ENCODE measurements at regions not wholly inside any gene's neighbourhood (a gene's known extent, or its start where the extent isn't known, plus 50 kb on each side); places are given as distances from the start of the nearest gene placed in this dataset.

DNA sequence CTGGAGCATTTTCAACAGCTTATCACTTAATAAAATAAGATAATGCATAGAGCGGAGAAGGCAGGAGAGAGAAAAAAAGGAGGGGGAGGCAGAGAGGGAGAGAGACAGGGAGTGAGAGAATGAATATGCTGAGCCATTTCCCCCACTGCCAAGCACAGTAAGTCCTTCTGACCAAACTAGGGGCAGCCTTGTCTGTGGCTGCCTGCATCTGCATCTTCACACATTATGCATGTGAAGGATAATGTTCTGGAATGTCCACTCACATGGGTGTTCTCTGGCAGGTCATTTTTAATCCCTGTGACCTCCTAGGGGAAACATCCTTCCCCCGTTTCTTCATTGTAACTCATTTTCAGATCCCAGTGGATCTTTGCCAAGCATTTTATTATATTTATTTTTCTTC is 269.3 kb downstream of the FOXA2 start:
- Histone ChIP-seq H4K5ac (ENCODE audit: insufficient read length, low read depth, low read length) (no peak overlapping the region), H4K20me1 (ENCODE audit: control insufficient read depth, insufficient read depth, insufficient read length) (no peaks in the 10 kb centered on the region), H3K4me2 (ENCODE audit: insufficient read depth, insufficient read length, low read length) (no peak overlapping the region), H3K79me1 (ENCODE audit: insufficient read depth, low read depth, low read length, poor library complexity, severe bottlenecking) (no peaks in the 10 kb centered on the region), H2BK20ac (ENCODE audit: low read depth, low read length, poor library complexity, severe bottlenecking) (no peak overlapping the region), H2BK12ac (ENCODE audit: insufficient read length, low read depth, low read length) (no peak overlapping the region), H2BK120ac (ENCODE audit: low read depth, low read length, poor library complexity, severe bottlenecking) (no peak overlapping the region), H2AFZ (ENCODE audit: low read length) (no peak overlapping the region), H3K14ac (ENCODE audit: insufficient read depth, low read length) (no peak overlapping the region), H4K91ac (ENCODE audit: insufficient read length, low read depth, low read length) (no peak overlapping the region), H3K56ac (ENCODE audit: insufficient read length, low read depth, low read length) (no peak overlapping the region), H3K9ac (ENCODE audit: extremely low read depth, insufficient read length, low read length) (no peak overlapping the region), H3K23ac (ENCODE audit: insufficient read length, low read depth, low read length) (no peak overlapping the region), H3T11ph (ENCODE audit: low read length) (no peak overlapping the region), H3K27ac (ENCODE audit: insufficient read length, low read depth, low read length) (no peak overlapping the region), H2BK15ac (ENCODE audit: low read depth, low read length) (no peak overlapping the region), H2BK5ac (ENCODE audit: insufficient read length, low read length) (no peak overlapping the region), H3K4me1 (ENCODE audit: insufficient read depth, low read length) (no peaks in the 10 kb centered on the region), H3K4ac (ENCODE audit: low read depth, low read length) (no peak overlapping the region), H2AK5ac (ENCODE audit: insufficient read length, low read length) (no peak overlapping the region), H3K79me2 (ENCODE audit: insufficient read depth, low read length) (no peaks in the 10 kb centered on the region), H4K8ac (replicated peaks; ENCODE audit: insufficient read length, low read depth, low read length) (no peak overlapping the region), H3K9me3 (ENCODE audit: control insufficient read depth, low read depth, low read length) (no peaks in the 10 kb centered on the region), H3K23me2 (ENCODE audit: insufficient read length, low read depth, low read length, poor library complexity, severe bottlenecking) (no peaks in the 10 kb centered on the region), H3K27me3 (ENCODE audit: insufficient read depth, low read length) (no peaks in the 10 kb centered on the region; the same call in 1 of the 2 replicates), H3K18ac (ENCODE audit: insufficient read length, low read depth, low read length) (no peak overlapping the region)
- no peaks in the 10 kb centered on the region for H3K9me3 Mint-ChIP-seq
- no CpG with 5 or more reads among the region's 2 CpGs for WGBS (ENCODE audit: extremely low coverage, insufficient read length, low lambda C conversion rate)
- peaks cover 18% of the 10 kb centered on the region for H3K27me3 Mint-ChIP-seq (ENCODE audit: low read depth)
- peaks cover 6 to 9% of the 10 kb centered on the region in 2 experiments for H3K4me1 Mint-ChIP-seq
- H3K4me3 Mint-ChIP-seq: no peak overlapping the region
- no peak for DNase-seq
- no peak overlapping the region for H3K27ac Mint-ChIP-seq
- TF ChIP-seq, protein P1, sequence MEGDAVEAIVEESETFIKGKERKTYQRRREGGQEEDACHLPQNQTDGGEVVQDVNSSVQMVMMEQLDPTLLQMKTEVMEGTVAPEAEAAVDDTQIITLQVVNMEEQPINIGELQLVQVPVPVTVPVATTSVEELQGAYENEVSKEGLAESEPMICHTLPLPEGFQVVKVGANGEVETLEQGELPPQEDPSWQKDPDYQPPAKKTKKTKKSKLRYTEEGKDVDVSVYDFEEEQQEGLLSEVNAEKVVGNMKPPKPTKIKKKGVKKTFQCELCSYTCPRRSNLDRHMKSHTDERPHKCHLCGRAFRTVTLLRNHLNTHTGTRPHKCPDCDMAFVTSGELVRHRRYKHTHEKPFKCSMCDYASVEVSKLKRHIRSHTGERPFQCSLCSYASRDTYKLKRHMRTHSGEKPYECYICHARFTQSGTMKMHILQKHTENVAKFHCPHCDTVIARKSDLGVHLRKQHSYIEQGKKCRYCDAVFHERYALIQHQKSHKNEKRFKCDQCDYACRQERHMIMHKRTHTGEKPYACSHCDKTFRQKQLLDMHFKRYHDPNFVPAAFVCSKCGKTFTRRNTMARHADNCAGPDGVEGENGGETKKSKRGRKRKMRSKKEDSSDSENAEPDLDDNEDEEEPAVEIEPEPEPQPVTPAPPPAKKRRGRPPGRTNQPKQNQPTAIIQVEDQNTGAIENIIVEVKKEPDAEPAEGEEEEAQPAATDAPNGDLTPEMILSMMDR (conservative IDR thresholded peaks at IDR 0.05): no peak
- no peaks in the 10 kb centered on the region for H3K36me3 Mint-ChIP-seq (ENCODE audit: insufficient read depth in 1 of 3, low read depth in 3 of 3)

Measured in H9 (cell line).